SK-N-SH treated with all-trans-retinoic acid at 6 μM for 48 hours (cell line): ENCODE measurements at regions not wholly inside any gene's neighbourhood (a gene's known extent, or its start where the extent isn't known, plus 50 kb on each side); places are given as distances from the start of the nearest gene placed in this dataset.

Experiments
- ATAC-seq: fragments of 200-7000 bp; cut with Tn5 transposase; 3 replicates; pipeline ENCODE4 v1.9.1; 2020; ENCODE audit warnings: mild to moderate bottlenecking, moderate library complexity
- ARNTL ChIP-seq: fragments of 450-650 bp; formaldehyde crosslinking; IDR thresholded peaks from 2 replicates; pipeline ENCODE4 v1.5.0; 2020; ENCODE audit warnings: low read depth, mild to moderate bottlenecking, moderate library complexity, borderline replicate concordance
- CREB5 ChIP-seq: fragments of 250-450 bp; sonication (Bioruptor Pico); IDR thresholded peaks from 2 replicates; pipeline ENCODE4 v1.5.1; 2020; ENCODE audit warnings: low read depth, mild to moderate bottlenecking, moderate library complexity
- CSDC2 ChIP-seq: fragments of 250-450 bp; sonication (Bioruptor Pico); IDR thresholded peaks from 2 replicates; pipeline ENCODE4 v1.5.0; 2020; ENCODE audit warnings: mild to moderate bottlenecking, moderate library complexity
- ESRRG ChIP-seq: fragments of 250-450 bp; sonication (Bioruptor Pico); IDR thresholded peaks from 2 replicates; pipeline ENCODE4 v1.6.1; 2021; ENCODE audit warnings: mild to moderate bottlenecking
- GLIS3 ChIP-seq: fragments of 250-450 bp; sonication (Bioruptor Pico); IDR thresholded peaks from 2 replicates; pipeline ENCODE4 v1.5.0; 2020; ENCODE audit warnings: mild to moderate bottlenecking, moderate library complexity
- ISL1 ChIP-seq: fragments of 250-450 bp; sonication (Bioruptor Pico); IDR thresholded peaks from 2 replicates; pipeline ENCODE4 v2.1.2; 2022; ENCODE audit warnings: mild to moderate bottlenecking, moderate library complexity
- POU6F1 ChIP-seq: fragments of 250-450 bp; sonication (Bioruptor Pico); IDR thresholded peaks from 2 replicates; pipeline ENCODE4 v1.8.0; 2021; ENCODE audit warnings: low read depth, mild to moderate bottlenecking, moderate library complexity, borderline replicate concordance
- PPARA ChIP-seq: fragments of 250-450 bp; sonication (Bioruptor Pico); IDR thresholded peaks from 2 replicates; pipeline ENCODE4 v1.5.0; 2020; ENCODE audit warnings: mild to moderate bottlenecking, borderline replicate concordance
- RARB ChIP-seq: fragments of 250-450 bp; sonication (Bioruptor Pico); IDR thresholded peaks from 2 replicates; pipeline ENCODE4 v1.8.0; 2021; ENCODE audit warnings: mild to moderate bottlenecking, moderate library complexity
- SNAI2 ChIP-seq: fragments of 250-450 bp; sonication (Bioruptor Pico); IDR thresholded peaks from 2 replicates; pipeline ENCODE4 v1.5.0; 2020; ENCODE audit warnings: mild to moderate bottlenecking, moderate library complexity
- TCF4 ChIP-seq: fragments of 250-450 bp; sonication (Bioruptor Pico); IDR thresholded peaks from 2 replicates; pipeline ENCODE4 v1.8.0; 2021; ENCODE audit warnings: mild to moderate bottlenecking, moderate library complexity, borderline replicate concordance
- TOX ChIP-seq: fragments of 250-450 bp; sonication (Bioruptor Pico); IDR thresholded peaks from 2 replicates; pipeline ENCODE4 v1.8.0; 2021; ENCODE audit warnings: mild to moderate bottlenecking, moderate library complexity, borderline replicate concordance
- TSHZ2 ChIP-seq: fragments of 250-450 bp; sonication (Bioruptor Pico); IDR thresholded peaks from 2 replicates; pipeline ENCODE4 v1.5.0; 2020; ENCODE audit warnings: mild to moderate bottlenecking, moderate library complexity
- ZC3H10 ChIP-seq: fragments of 250-450 bp; sonication (Bioruptor Pico); IDR thresholded peaks from 2 replicates; pipeline ENCODE4 v1.5.1; 2021; ENCODE audit warnings: mild to moderate bottlenecking, moderate library complexity
- ZFP3 ChIP-seq: fragments of 250-450 bp; sonication (Bioruptor Pico); IDR thresholded peaks from 2 replicates; pipeline ENCODE4 v1.5.0; 2020; ENCODE audit warnings: mild to moderate bottlenecking, moderate library complexity
- ZFP30 ChIP-seq: fragments of 450-650 bp; formaldehyde crosslinking; IDR thresholded peaks from 2 replicates; pipeline ENCODE4 v1.5.0; 2022; ENCODE audit warnings: mild to moderate bottlenecking, moderate library complexity
- ZNF565 ChIP-seq: fragments of 450-650 bp; formaldehyde crosslinking; conservative IDR thresholded peaks from 2 replicates; pipeline ENCODE4 v1.5.0; 2020; ENCODE audit warnings: low read depth, mild to moderate bottlenecking, moderate library complexity
- ZNF70 ChIP-seq: fragments of 450-650 bp; formaldehyde crosslinking; IDR thresholded peaks from 2 replicates; pipeline ENCODE4 v1.5.0; 2020; ENCODE audit warnings: mild to moderate bottlenecking, moderate library complexity
- TF ChIP-seq, protein P1 (sequence below): fragments of 250-450 bp; sonication (Bioruptor Pico); IDR thresholded peaks from 2 replicates; pipeline ENCODE4 v1.5.1; 2021; ENCODE audit warnings: mild to moderate bottlenecking, moderate library complexity
- TF ChIP-seq, protein P2 (sequence below): fragments of 250-450 bp; sonication (Bioruptor Pico); IDR thresholded peaks from 2 replicates; pipeline ENCODE4 v1.8.0; 2020; ENCODE audit warnings: mild to moderate bottlenecking, moderate library complexity, borderline replicate concordance

DNA sequence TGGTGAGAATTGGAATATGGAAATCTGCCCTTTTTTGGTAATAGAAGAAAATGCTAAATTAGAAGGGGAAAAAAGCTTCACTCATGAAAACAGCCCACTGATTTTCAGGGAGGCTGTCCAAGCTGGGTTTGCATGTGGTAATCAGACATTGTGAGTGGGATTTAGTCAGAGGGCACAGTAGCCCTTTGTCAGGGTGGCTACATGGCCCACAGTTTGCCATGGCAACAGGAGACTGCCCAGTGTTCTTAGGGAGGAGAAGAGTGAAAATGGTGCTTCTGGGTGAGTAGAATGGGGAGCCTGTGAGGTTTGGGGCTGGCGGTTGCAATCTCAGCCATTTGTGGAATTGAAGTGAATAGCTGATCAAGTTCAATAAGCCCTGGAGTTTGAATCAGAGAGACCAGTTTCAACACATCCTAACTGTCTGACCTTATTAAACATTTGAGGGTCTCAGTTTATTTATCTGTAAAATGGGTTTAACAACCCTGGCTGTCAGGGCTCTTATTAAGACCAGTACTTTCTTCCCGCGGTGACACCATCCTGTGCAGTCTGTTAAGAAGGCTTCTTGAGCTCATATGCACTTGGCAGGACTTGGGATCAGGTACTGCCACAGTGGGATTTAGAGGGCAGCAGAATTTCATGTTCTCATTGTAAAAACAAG, 107.6 kb upstream of the TNC start:
- no peak for TF ChIP-seq ESRRG (CRISPR knock-in tag)
- no peak for TF ChIP-seq ZC3H10 (CRISPR knock-in tag)
- no peak for TF ChIP-seq ARNTL
- no peak for TF ChIP-seq SNAI2
- no peak for TF ChIP-seq ZNF70
- no peak for TF ChIP-seq PPARA (CRISPR knock-in tag)
- no peak for TF ChIP-seq TCF4 (CRISPR knock-in tag)
- no peak for TF ChIP-seq GLIS3
- no peak for TF ChIP-seq ZFP3
- TF ChIP-seq ZNF565 (CRISPR knock-in tag) = no peak
- no peak for TF ChIP-seq RARB (CRISPR knock-in tag)
- TF ChIP-seq, protein P1, sequence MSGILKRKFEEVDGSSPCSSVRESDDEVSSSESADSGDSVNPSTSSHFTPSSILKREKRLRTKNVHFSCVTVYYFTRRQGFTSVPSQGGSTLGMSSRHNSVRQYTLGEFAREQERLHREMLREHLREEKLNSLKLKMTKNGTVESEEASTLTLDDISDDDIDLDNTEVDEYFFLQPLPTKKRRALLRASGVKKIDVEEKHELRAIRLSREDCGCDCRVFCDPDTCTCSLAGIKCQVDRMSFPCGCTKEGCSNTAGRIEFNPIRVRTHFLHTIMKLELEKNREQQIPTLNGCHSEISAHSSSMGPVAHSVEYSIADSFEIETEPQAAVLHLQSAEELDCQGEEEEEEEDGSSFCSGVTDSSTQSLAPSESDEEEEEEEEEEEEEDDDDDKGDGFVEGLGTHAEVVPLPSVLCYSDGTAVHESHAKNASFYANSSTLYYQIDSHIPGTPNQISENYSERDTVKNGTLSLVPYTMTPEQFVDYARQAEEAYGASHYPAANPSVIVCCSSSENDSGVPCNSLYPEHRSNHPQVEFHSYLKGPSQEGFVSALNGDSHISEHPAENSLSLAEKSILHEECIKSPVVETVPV (CRISPR knock-in tag) = no peak
- TF ChIP-seq TSHZ2 (CRISPR knock-in tag) = no peak
- TF ChIP-seq, all 23 proteins: peak for 0
- no peak for ATAC-seq

DNA sequence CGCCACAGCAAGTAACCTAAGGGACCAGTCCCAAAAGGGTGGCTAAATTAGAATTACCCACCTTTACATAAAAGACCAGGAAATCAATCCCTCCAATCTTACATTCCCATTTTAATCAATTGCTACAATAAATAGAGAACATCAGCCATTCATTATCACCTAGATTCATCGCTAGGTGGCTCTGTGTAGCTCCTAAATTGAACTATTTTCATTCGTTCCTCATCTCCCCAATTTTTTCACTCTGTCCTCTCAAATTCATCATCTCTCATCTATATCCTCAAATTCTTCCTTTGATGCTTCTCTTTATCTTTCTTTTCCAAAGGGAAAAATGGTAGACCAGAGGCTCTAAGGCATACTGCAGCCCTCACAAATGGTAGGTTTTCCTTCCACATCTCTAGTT, 108.2 kb upstream of the TNC start:
- no peak for TF ChIP-seq TCF4 (CRISPR knock-in tag)
- ATAC-seq = no peak

DNA sequence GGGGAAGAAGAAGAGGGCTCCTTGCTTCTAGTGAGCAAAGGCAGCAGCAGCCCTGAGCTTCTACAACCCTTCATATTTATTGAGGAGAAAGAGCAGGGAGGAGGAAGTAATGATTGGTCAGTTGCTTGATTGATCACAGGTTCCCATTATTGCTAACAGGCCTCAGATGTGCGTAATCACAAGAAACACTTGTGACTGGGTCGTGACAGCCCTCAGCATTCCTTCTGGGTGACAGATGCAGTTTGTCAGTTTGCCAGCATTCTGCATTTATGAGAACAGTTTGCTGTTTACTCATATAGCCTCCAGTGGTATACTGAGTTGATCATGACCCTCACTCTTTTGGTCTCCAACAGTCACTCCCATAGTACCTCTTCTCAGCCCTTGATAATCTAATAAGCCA, 111.5 kb upstream of the TNC start:
- no peak for ATAC-seq
- no peak for TF ChIP-seq ZNF70
- TF ChIP-seq ZFP30 (CRISPR knock-in tag) = no peak
- TF ChIP-seq ARNTL = no peak
- no peak for TF ChIP-seq CSDC2 (CRISPR knock-in tag)
- TF ChIP-seq TOX (CRISPR knock-in tag) = no peak
- no peak for TF ChIP-seq SNAI2

- no peak for ATAC-seq
- TF ChIP-seq ESRRG (CRISPR knock-in tag) = no peak
- TF ChIP-seq ARNTL = no peak
- no peak for TF ChIP-seq CREB5
- TF ChIP-seq PPARA (CRISPR knock-in tag) = no peak
- TF ChIP-seq GLIS3 = no peak
- TF ChIP-seq SNAI2 = no peak
- TF ChIP-seq CSDC2 (CRISPR knock-in tag) = no peak
- no peak for TF ChIP-seq ISL1
- TF ChIP-seq ZNF70 = no peak
- TF ChIP-seq, protein P2, sequence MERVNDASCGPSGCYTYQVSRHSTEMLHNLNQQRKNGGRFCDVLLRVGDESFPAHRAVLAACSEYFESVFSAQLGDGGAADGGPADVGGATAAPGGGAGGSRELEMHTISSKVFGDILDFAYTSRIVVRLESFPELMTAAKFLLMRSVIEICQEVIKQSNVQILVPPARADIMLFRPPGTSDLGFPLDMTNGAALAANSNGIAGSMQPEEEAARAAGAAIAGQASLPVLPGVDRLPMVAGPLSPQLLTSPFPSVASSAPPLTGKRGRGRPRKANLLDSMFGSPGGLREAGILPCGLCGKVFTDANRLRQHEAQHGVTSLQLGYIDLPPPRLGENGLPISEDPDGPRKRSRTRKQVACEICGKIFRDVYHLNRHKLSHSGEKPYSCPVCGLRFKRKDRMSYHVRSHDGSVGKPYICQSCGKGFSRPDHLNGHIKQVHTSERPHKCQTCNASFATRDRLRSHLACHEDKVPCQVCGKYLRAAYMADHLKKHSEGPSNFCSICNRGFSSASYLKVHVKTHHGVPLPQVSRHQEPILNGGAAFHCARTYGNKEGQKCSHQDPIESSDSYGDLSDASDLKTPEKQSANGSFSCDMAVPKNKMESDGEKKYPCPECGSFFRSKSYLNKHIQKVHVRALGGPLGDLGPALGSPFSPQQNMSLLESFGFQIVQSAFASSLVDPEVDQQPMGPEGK = no peak
- no peak for TF ChIP-seq POU6F1 (CRISPR knock-in tag)
- TF ChIP-seq TOX (CRISPR knock-in tag) = no peak
- TF ChIP-seq, protein P1 (CRISPR knock-in tag) = no peak
Measured at GRCh38 chr9:115230924-115231515, 113.1 kb upstream of the TNC start.
